GM19239 (cell line): ENCODE measurements at regions not wholly inside any gene's neighbourhood (a gene's known extent, or its start where the extent isn't known, plus 50 kb on each side); places are given as distances from the start of the nearest gene placed in this dataset.
"Not testable (repeated sequence)": the region's sequence is repeated elsewhere in the genome, so short reads cannot be mapped to it uniquely, and the experiment has no call there.

Experiments
- DNase-seq: peaks from one replicate; pipeline ENCODE4 v3.0.0; 2011; ENCODE audit warnings: low spot score; ENCODE audit not compliant: insufficient read length
- FAIRE-seq: peaks from 2 replicates; lab custom pipeline; 2011; peaks lifted over from hg19 to GRCh38; lab: Jason Lieb, UNC

- DNase-seq (no peak), FAIRE-seq (no peak)
Measured at GRCh38 chr14:85865701-85866100, 335.8 kb downstream of the FLRT2 start.

- FAIRE-seq = no peak
- DNase-seq = no peak
Measured at GRCh38 chr14:85858634-85859033, 328.7 kb downstream of the FLRT2 start.

GRCh38 chr14:85856430-85856829 lies 326.5 kb downstream of the FLRT2 start:
- DNase-seq (no peak), FAIRE-seq (no peak)

- DNase-seq = no peak
- no peak for FAIRE-seq
Measured at GRCh38 chr14:85853996-85854526, 324.1 kb downstream of the FLRT2 start.

- DNase-seq (no peak), FAIRE-seq (no peak)
Measured at GRCh38 chr14:85852906-85853305, 323.0 kb downstream of the FLRT2 start.

GRCh38 chr14:85852123-85852522 lies 322.2 kb downstream of the FLRT2 start:
- FAIRE-seq, DNase-seq: not testable (repeated sequence)

GRCh38 chr14:85830549-85830948 lies 300.6 kb downstream of the FLRT2 start:
- not testable (repeated sequence) for FAIRE-seq, DNase-seq

GRCh38 chr14:85829601-85830000 lies 299.7 kb downstream of the FLRT2 start:
- not testable (repeated sequence) for DNase-seq, FAIRE-seq

- FAIRE-seq = no peak
- DNase-seq = no peak
Measured at GRCh38 chr14:85824526-85824925, 294.6 kb downstream of the FLRT2 start.

GRCh38 chr14:85822236-85822635 lies 292.3 kb downstream of the FLRT2 start:
- DNase-seq (no peak), FAIRE-seq (no peak)

- no peak for DNase-seq
- no peak for FAIRE-seq
Measured at GRCh38 chr14:85817430-85817829, 287.5 kb downstream of the FLRT2 start.

GRCh38 chr14:85813040-85813439 lies 283.1 kb downstream of the FLRT2 start:
- DNase-seq = no peak
- no peak for FAIRE-seq

- FAIRE-seq = no peak
Measured at GRCh38 chr14:85811340-85811739, 281.4 kb downstream of the FLRT2 start.

GRCh38 chr14:85799668-85800067 lies 269.7 kb downstream of the FLRT2 start:
- FAIRE-seq (no peak), DNase-seq (no peak)

More at GRCh38 chr14:85811340-85811739, 281.4 kb downstream of the FLRT2 start:
- no peak for DNase-seq

- no peak for FAIRE-seq
- DNase-seq = no peak
Measured at GRCh38 chr14:85798856-85799255, 268.9 kb downstream of the FLRT2 start.

- DNase-seq (no peak), FAIRE-seq (no peak)
Measured at GRCh38 chr14:85793533-85793932, 263.6 kb downstream of the FLRT2 start.

GRCh38 chr14:85789506-85789905 lies 259.6 kb downstream of the FLRT2 start:
- FAIRE-seq = no peak
- no peak for DNase-seq

- no peak for FAIRE-seq
Measured at GRCh38 chr14:85788470-85789233, 258.7 kb downstream of the FLRT2 start.

GRCh38 chr14:85766295-85766694 lies 236.4 kb downstream of the FLRT2 start:
- FAIRE-seq (no peak), DNase-seq (no peak)

More at GRCh38 chr14:85788470-85789233, 258.7 kb downstream of the FLRT2 start:
- DNase-seq = no peak

GRCh38 chr14:85764822-85765221 lies 234.9 kb downstream of the FLRT2 start:
- FAIRE-seq (no peak), DNase-seq (no peak)

- DNase-seq (no peak), FAIRE-seq (no peak)
Measured at GRCh38 chr14:85762526-85762925, 232.6 kb downstream of the FLRT2 start.

GRCh38 chr14:85752175-85752574 lies 222.2 kb downstream of the FLRT2 start:
- DNase-seq = no peak
- FAIRE-seq = no peak
